ENCODE measurements at regions not wholly inside any gene's neighbourhood (a gene's known extent, or its start where the extent isn't known, plus 50 kb on each side); places are given as distances from the start of the nearest gene placed in this dataset.
"Not testable (repeated sequence)": the region's sequence is repeated elsewhere in the genome, so short reads cannot be mapped to it uniquely, and the experiment has no call there.

DNA sequence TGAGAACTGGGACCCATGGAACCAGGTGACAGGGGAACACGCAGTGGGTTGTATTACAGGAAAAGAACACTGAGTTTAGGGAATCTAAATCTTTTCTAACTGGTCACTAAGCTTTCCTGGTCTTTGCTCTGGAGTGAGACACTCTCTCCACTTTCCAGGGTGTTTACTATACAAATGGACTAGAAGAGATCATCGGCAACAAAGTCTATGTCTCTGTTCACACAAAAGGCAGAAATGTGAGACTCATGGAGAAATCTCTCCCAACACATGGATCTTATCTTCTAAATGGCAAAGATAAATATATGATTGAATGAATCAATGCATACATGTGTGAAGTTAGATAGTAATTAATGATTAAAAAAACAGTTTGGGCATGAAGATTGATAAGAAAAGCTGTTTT is 101.6 kb upstream of the DPT start:
- Mint-ChIP-seq H3K27me3 (ENCODE audit: low read depth) (peaks cover 3% of the 10 kb centered on the region), H3K9me3 (no peaks in the 10 kb centered on the region), H3K27ac (no peak overlapping the region), H3K36me3 (ENCODE audit: low read depth) (no peaks in the 10 kb centered on the region), H3K4me1 (ENCODE audit: low read depth) (peaks cover 10% of the 10 kb centered on the region), H3K4me3 (no peak overlapping the region)
- no peak for DNase-seq
- intact Hi-C loops (cut with micrococcal nuclease), result no loop called here
- CTCF ChIA-PET, result no interaction called here

DNA sequence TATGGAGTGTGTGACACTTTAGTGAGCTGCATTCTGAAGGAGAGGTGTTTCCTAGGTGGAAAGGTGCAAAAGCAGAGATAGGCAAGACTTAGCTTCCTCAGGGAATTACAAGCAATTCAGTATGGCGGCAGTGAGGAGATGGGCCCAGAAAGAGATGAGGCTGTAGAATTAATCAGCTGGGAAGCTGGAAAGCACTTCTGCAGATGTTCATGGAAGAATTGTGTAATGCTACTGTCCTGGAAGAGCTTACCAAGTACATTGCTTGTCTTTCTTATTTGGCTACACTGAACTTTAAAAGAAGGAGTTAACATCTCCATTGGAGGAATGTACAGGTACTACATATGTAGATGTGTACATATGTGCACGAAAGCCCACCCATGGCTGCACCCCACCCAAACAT is 103.7 kb upstream of the DPT start:
- intact Hi-C loops (cut with micrococcal nuclease), result loop anchor here (1.0 kb wide), 1 partner anchor 274 kb away; the partner anchor contains the start of gene ATP1B1
- Mint-ChIP-seq H3K4me1 (ENCODE audit: low read depth) (peaks cover 10% of the 10 kb centered on the region), H3K9me3 (no peaks in the 10 kb centered on the region), H3K4me3 (no peak overlapping the region), H3K27me3 (ENCODE audit: low read depth) (peaks cover 3% of the 10 kb centered on the region), H3K36me3 (ENCODE audit: low read depth) (no peaks in the 10 kb centered on the region), H3K27ac (no peak overlapping the region)
- DNase-seq, result no peak
- CTCF ChIA-PET, result no interaction called here

DNA sequence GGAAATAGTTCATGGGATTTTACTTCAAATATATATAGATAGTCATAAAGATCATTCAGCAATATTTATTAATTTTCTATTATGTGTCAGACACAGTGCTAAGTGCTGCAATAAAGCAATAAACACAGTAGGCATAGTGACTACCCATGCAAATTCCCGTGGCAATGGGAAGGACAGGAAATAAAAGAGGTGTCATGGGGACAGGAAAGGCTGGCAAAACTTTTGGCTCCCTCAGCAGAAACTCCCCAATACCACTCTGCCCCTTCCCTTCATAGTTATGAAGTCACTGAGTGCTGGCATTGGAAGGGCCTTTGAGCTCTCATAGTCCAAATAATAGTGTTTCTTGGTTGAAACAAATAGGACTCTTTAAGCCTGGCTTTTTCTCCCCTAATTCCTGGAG is 104.4 kb upstream of the DPT start:
- Mint-ChIP-seq H3K9me3 (peaks cover 2% of the 10 kb centered on the region), H3K4me3 (no peak overlapping the region)

DNA sequence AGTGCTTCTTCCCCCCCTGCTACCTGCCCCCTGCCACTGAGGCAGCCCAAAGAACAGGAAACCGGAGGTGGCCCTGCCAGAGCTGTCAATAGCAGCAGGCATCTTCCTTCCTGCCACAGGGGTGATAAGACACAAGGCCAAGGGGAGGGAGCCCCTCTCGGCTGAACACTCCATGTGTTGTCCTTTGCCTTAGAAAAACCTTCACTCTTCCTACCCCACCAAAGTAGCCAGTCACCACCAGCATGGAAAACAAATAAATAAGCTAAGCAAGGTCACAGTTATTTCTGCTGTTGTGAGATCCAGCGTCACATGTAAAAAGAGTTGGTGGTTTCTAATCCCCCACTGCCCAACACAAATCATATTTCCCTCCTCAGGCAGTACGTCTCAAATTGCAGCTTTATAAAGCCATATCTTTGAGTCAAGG is 104.8 kb upstream of the DPT start:
- peak; percentile 8 for DNase-seq
- no peak overlapping the region for H3K27ac Mint-ChIP-seq

More for the DNA sequence above, 104.4 kb upstream of the DPT start:
- no peak for DNase-seq
- intact Hi-C loops (cut with micrococcal nuclease), result loop anchor here (1.0 kb wide), 1 partner anchor 273 kb away; the partner anchor contains the start of gene ATP1B1
- Mint-ChIP-seq H3K36me3 (ENCODE audit: low read depth) (no peaks in the 10 kb centered on the region), H3K4me1 (ENCODE audit: low read depth) (peaks cover 10% of the 10 kb centered on the region), H3K27me3 (ENCODE audit: low read depth) (peaks cover 3% of the 10 kb centered on the region), H3K27ac (no peak overlapping the region)
- CTCF ChIA-PET, result no interaction called here

DNA sequence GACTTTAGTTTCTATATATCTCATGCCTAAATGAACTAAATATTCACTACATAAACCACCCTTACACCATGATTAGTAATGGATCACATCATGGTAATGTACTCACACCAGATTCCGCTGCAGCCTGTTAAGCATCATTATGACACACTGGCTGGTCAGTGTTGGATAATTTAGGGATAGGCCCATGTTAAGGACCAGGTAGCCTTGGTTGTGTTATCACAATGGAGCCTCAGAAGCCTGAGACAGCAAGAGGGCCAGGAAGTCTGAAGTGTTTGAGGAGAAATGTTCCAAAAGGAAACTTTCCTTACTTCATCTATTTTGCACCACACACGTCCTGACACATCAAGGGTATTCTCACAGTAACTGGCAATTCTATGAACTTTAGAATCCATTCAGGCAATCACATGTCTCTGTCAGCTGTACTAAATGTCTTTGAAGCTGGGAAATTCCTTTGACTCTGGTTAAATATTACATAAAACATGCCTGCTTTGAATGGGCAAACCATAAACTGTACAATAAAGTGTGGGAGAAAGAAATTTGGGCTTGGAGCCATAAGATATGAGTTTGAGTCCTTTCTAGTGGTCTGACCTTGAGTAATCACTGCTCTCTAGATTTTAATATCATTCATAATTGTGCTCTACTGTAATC is 105.3 kb upstream of the DPT start:
- Mint-ChIP-seq H3K4me1 (ENCODE audit: low read depth) (peaks cover 10% of the 10 kb centered on the region), H3K9me3 (peaks cover 3% of the 10 kb centered on the region), H3K27ac (no peak overlapping the region), H3K36me3 (ENCODE audit: low read depth) (no peaks in the 10 kb centered on the region), H3K4me3 (no peak overlapping the region), H3K27me3 (ENCODE audit: low read depth) (peaks cover 3% of the 10 kb centered on the region)
- CTCF ChIA-PET, result interaction anchor here (1.2 kb wide), 1 partner anchor 46 kb away, joined by 4 read pairs; no protein-coding TSS in a partner anchor
- intact Hi-C loops (cut with micrococcal nuclease), result no loop called here
- DNase-seq, result no peak

More for the DNA sequence above, 104.8 kb upstream of the DPT start:
- Mint-ChIP-seq H3K9me3 (peaks cover 3% of the 10 kb centered on the region), H3K27me3 (ENCODE audit: low read depth) (peaks cover 3% of the 10 kb centered on the region), H3K36me3 (ENCODE audit: low read depth) (no peaks in the 10 kb centered on the region), H3K4me1 (ENCODE audit: low read depth) (peaks cover 10% of the 10 kb centered on the region), H3K4me3 (no peak overlapping the region)
- CTCF ChIA-PET, result interaction anchor here (1.2 kb wide), 1 partner anchor 47 kb away, joined by 4 read pairs; no protein-coding TSS in a partner anchor
- intact Hi-C loops (cut with micrococcal nuclease), result loop anchor here (1.0 kb wide), 1 partner anchor 272 kb away; the partner anchor contains the start of gene ATP1B1

DNA sequence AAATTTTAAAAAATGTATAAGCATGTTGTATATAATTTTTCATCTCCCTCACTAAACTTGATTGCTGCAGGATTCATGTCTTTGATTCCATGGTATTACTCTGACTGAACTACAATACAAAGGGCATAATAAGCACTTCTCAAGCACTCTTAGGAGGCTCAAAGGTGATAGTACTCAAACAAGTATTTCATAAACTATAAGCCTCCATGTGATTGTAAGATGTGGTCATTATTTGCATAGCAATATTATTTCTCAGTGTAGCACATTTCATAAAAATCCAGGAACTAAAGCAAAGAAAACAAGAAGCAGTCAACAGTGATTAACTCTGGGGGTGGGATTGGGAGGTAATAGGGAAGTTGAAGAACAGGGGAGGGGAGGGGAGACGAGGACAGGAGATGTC is 106.2 kb upstream of the DPT start:
- Mint-ChIP-seq H3K9me3 (peaks cover 3% of the 10 kb centered on the region), H3K4me1 (ENCODE audit: low read depth) (peaks cover 10% of the 10 kb centered on the region), H3K27me3 (ENCODE audit: low read depth) (no peaks in the 10 kb centered on the region), H3K36me3 (ENCODE audit: low read depth) (no peaks in the 10 kb centered on the region), H3K4me3 (no peak overlapping the region), H3K27ac (no peak overlapping the region)
- CTCF ChIA-PET, result no interaction called here
- no peak for DNase-seq
- intact Hi-C loops (cut with micrococcal nuclease), result no loop called here

DNA sequence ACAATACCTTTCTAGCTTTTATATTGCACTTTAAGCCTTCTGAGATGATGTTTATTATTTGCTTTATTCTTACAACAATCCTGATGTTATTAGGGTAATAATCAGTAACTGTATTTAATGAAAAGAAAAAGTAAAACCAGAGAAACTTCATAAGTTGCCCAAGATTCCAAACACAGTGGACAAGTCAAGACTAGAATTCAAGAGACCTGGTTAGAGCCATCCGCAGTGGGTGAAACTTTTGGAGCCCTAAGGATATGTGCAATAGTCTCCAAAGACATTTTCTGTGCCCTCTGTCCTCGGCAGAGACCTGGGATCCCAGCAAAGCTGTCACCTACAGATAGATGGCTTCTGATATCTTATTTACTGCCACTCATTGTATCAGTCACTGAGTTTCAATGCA is 106.8 kb upstream of the DPT start:
- CTCF ChIA-PET, result no interaction called here
- Mint-ChIP-seq H3K9me3 (peaks cover 3% of the 10 kb centered on the region), H3K4me3 (no peak overlapping the region), H3K4me1 (ENCODE audit: low read depth) (peaks cover 10% of the 10 kb centered on the region), H3K36me3 (ENCODE audit: low read depth) (no peaks in the 10 kb centered on the region), H3K27me3 (ENCODE audit: low read depth) (no peaks in the 10 kb centered on the region), H3K27ac (no peak overlapping the region)
- DNase-seq, result no peak
- intact Hi-C loops (cut with micrococcal nuclease), result no loop called here

DNA sequence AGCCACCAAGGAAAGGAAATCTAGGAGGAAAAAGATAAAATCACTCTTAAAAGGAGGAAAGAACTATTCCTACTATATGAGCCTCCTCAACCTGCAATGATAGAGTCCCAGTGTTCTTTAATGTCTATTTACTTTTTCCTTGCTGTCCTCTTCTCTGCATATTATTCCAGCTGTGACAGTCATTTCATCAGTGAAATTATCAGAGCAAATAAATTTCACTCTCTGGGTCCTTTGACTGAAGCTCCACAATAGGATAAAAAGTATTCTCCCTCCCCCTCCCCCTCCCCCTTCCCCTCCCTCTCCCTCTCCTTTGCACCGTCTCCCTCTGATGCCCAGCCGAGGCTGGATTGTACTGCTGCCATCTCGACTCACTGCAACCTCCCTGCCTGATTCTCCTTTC is 107.5 kb upstream of the DPT start:
- no peak for DNase-seq
- Mint-ChIP-seq H3K27ac (no peak overlapping the region), H3K36me3 (ENCODE audit: low read depth) (no peaks in the 10 kb centered on the region), H3K27me3 (ENCODE audit: low read depth) (no peaks in the 10 kb centered on the region), H3K9me3 (peaks cover 3% of the 10 kb centered on the region), H3K4me1 (ENCODE audit: low read depth) (peaks cover 10% of the 10 kb centered on the region), H3K4me3 (no peak overlapping the region)
- intact Hi-C loops (cut with micrococcal nuclease), result no loop called here
- CTCF ChIA-PET, result no interaction called here

DNA sequence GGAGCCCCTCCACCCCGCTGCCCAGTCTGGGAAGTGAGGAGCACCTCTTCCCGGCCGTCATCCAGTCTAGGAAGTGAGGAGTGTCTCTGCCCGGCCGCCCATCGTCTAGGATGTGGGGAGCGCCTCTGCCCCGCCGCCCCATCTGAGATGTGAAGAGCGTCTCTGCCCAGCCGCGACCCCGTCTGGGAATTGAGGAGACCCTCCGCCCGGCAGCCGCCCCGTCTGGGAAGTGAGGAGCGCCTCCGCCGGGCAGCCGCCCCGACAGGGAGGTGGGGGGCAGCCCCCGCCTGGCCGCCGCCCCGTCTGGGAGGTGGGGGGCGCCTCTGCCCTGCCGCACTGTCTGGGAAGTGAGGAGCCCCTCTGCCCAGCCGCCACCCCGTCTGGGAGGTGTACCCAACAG is 108.2 kb upstream of the DPT start:
- H3K4me3 Mint-ChIP-seq; intact Hi-C loops (cut with micrococcal nuclease); H3K27ac Mint-ChIP-seq; H3K27me3 Mint-ChIP-seq (ENCODE audit: low read depth); H3K9me3 Mint-ChIP-seq; CTCF ChIA-PET; DNase-seq; H3K36me3 Mint-ChIP-seq (ENCODE audit: low read depth): not testable (repeated sequence)
- H3K4me1 Mint-ChIP-seq (ENCODE audit: low read depth), result peaks cover 10% of the 10 kb centered on the region

DNA sequence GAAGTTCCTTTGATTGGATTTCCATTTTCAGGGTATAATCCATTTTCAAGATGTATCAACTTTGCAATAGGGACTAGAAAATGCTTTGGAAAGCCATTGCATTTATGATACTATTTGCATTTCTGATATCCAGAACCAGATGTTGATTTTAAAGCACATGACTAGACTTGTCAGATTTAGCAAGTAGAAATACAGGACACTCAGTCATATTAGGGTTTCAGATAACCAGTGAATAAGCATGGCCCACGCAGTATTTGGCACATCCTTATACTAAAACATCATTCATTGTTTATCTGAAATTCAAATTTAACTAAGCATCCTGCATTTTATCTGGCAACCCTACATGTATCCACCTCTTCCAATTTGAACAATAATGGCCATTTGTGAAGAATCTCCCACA is 113.3 kb upstream of the DPT start:
- CTCF ChIA-PET, result interaction anchor here (1.4 kb wide), 1 partner anchor 22 kb away, joined by 4 read pairs; no protein-coding TSS in a partner anchor
- Mint-ChIP-seq H3K4me1 (ENCODE audit: low read depth) (no peaks in the 10 kb centered on the region), H3K27me3 (ENCODE audit: low read depth) (peaks cover 14% of the 10 kb centered on the region), H3K9me3 (peaks cover 3% of the 10 kb centered on the region), H3K4me3 (no peak overlapping the region), H3K36me3 (ENCODE audit: low read depth) (no peaks in the 10 kb centered on the region), H3K27ac (no peak overlapping the region)
- DNase-seq, result no peak
- intact Hi-C loops (cut with micrococcal nuclease), result no loop called here

DNA sequence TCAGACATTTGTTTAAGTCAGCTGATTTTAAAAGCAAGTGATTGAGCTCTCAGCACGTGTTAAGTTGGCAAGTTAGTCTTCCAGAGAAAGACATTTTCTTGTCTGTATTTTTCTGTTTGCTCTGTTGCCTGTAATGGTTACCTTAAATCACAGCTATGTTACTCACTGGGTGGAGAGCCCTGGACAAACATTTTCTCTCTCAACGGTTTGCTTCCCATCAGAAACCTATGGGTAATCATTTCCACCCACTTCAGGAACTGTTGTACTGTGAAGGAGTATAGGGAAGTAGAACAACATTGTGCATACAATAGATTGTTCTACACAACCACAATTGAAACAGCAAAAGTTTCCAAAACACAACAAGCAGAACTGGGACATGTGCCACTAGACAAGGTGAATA is 113.9 kb upstream of the DPT start:
- Mint-ChIP-seq H3K4me1 (ENCODE audit: low read depth) (no peaks in the 10 kb centered on the region), H3K4me3 (no peak overlapping the region), H3K27me3 (ENCODE audit: low read depth) (peaks cover 14% of the 10 kb centered on the region), H3K9me3 (peaks cover 3% of the 10 kb centered on the region), H3K36me3 (ENCODE audit: low read depth) (no peaks in the 10 kb centered on the region), H3K27ac (no peak overlapping the region)
- no peak for DNase-seq
- CTCF ChIA-PET, result no interaction called here
- intact Hi-C loops (cut with micrococcal nuclease), result no loop called here

DNA sequence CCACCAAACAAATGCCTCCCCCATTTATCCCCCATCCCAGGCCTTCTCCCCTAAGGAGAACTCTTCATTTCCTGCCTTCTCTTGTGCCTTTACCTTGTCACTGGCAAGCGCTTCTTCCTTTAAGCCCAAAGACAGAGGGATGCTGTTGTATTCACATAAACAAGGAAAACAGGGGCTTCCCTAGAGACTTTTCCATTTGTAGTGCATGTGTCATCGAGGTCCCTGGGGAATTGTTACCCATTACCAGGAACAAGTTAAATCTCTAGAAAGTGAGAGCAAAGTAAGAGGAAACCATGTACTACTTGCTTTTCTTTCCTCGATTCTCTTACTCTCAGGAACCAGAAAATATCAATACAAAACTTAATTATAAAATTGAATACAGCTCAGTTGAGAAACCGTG is 114.4 kb upstream of the DPT start:
- CTCF ChIA-PET, result no interaction called here
- Mint-ChIP-seq H3K36me3 (ENCODE audit: low read depth) (no peaks in the 10 kb centered on the region), H3K27me3 (ENCODE audit: low read depth) (peaks cover 16% of the 10 kb centered on the region), H3K4me1 (ENCODE audit: low read depth) (no peaks in the 10 kb centered on the region), H3K4me3 (no peak overlapping the region), H3K27ac (no peak overlapping the region), H3K9me3 (peaks cover under 1% of the 10 kb centered on the region)
- DNase-seq, result no peak
- intact Hi-C loops (cut with micrococcal nuclease), result no loop called here

DNA sequence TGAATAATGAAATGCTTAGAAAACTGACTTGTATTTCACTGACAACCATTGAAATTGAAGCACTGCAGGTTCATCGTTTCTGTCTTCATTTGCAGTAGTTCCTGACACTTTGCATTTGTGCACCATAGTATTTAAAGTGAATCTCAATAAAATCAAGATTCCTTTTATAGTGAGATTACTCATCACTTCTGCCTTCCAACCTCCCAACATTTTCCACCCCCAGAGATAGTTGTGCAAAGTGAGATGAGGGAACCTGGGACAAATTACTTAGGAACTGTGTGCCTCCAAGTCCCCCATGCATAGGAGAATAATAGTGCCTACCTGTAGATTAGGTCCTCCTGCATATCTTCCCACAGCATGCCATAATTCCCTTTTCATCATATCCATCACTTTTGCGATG is 114.9 kb upstream of the DPT start:
- Mint-ChIP-seq H3K27ac (no peak overlapping the region), H3K4me1 (ENCODE audit: low read depth) (no peaks in the 10 kb centered on the region), H3K36me3 (ENCODE audit: low read depth) (no peaks in the 10 kb centered on the region), H3K4me3 (no peak overlapping the region), H3K27me3 (ENCODE audit: low read depth) (peaks cover 17% of the 10 kb centered on the region), H3K9me3 (no peaks in the 10 kb centered on the region)
- DNase-seq, result no peak
- intact Hi-C loops (cut with micrococcal nuclease), result no loop called here
- CTCF ChIA-PET, result no interaction called here

Measured in activated naive CD4-positive, alpha-beta T cell treated with anti-CD3 and anti-CD28 coated beads for 36 hours (primary cell).